Activated CD4-positive, CD25-positive, alpha-beta regulatory T cell treated with anti-CD3 and anti-CD28 coated beads, Interleukin-2, amount 50 U/mL, for 16 hours (primary cell): ENCODE measurements at regions not wholly inside any gene's neighbourhood (a gene's known extent, or its start where the extent isn't known, plus 50 kb on each side); places are given as distances from the start of the nearest gene placed in this dataset.

ENCODE experiments used
- DNase-seq: peaks from one replicate; pipeline ENCODE4 v3.0.0-alpha.2; 2020; ENCODE audit warnings: low read depth, low spot score

GRCh38 chr13:72120632-72121031, 253.6 kb upstream of the DACH1 start:
- no peak for DNase-seq

GRCh38 chr13:72113931-72114330, 246.9 kb upstream of the DACH1 start:
- no peak for DNase-seq

- DNase-seq, result no peak
Observed at GRCh38 chr13:72113076-72113475, 246.1 kb upstream of the DACH1 start.

- DNase-seq, result no peak
Observed at GRCh38 chr13:72112216-72112615, 245.2 kb upstream of the DACH1 start.

- no peak for DNase-seq
Observed at GRCh38 chr13:72109863-72110262, 242.9 kb upstream of the DACH1 start.

- no peak for DNase-seq
Observed at GRCh38 chr13:72104656-72105180, 237.7 kb upstream of the DACH1 start.

- DNase-seq, result no peak
Observed at GRCh38 chr13:72101768-72102400, 234.9 kb upstream of the DACH1 start.

GRCh38 chr13:72100339-72100738, 233.3 kb upstream of the DACH1 start:
- no peak for DNase-seq

- DNase-seq, result no peak
Observed at GRCh38 chr13:72097568-72097967, 230.6 kb upstream of the DACH1 start.

GRCh38 chr13:72093262-72093661, 226.3 kb upstream of the DACH1 start:
- no peak for DNase-seq

GRCh38 chr13:72074663-72075062, 207.7 kb upstream of the DACH1 start:
- no peak for DNase-seq

GRCh38 chr13:72072261-72072660, 205.3 kb upstream of the DACH1 start:
- DNase-seq, result no peak

- DNase-seq, result no peak
Observed at GRCh38 chr13:72071713-72072112, 204.7 kb upstream of the DACH1 start.

GRCh38 chr13:72062566-72062965, 195.6 kb upstream of the DACH1 start:
- DNase-seq, result no peak

GRCh38 chr13:72061613-72062012, 194.6 kb upstream of the DACH1 start:
- no peak for DNase-seq

GRCh38 chr13:72050251-72050650, 183.2 kb upstream of the DACH1 start:
- DNase-seq, result no peak

GRCh38 chr13:72043366-72043765, 176.4 kb upstream of the DACH1 start:
- no peak for DNase-seq

GRCh38 chr13:72041165-72041564, 174.2 kb upstream of the DACH1 start:
- DNase-seq, result no peak

GRCh38 chr13:72039126-72039525, 172.1 kb upstream of the DACH1 start:
- DNase-seq, result no peak

- DNase-seq, result no peak
Observed at GRCh38 chr13:72029981-72030380, 163.0 kb upstream of the DACH1 start.

- DNase-seq, result no peak
Observed at GRCh38 chr13:72025836-72026235, 158.8 kb upstream of the DACH1 start.

- DNase-seq, result no peak
Observed at GRCh38 chr13:72023895-72024294, 156.9 kb upstream of the DACH1 start.

- no peak for DNase-seq
Observed at GRCh38 chr13:72005455-72005854, 138.5 kb upstream of the DACH1 start.

- DNase-seq, result no peak
Observed at GRCh38 chr13:72004784-72005374, 137.9 kb upstream of the DACH1 start.
